ENCODE measurements at regions not wholly inside any gene's neighbourhood (a gene's known extent, or its start where the extent isn't known, plus 50 kb on each side); places are given as distances from the start of the nearest gene placed in this dataset.
"Not testable (repeated sequence)": the region's sequence is repeated elsewhere in the genome, so short reads cannot be mapped to it uniquely, and the experiment has no call there.

DNA sequence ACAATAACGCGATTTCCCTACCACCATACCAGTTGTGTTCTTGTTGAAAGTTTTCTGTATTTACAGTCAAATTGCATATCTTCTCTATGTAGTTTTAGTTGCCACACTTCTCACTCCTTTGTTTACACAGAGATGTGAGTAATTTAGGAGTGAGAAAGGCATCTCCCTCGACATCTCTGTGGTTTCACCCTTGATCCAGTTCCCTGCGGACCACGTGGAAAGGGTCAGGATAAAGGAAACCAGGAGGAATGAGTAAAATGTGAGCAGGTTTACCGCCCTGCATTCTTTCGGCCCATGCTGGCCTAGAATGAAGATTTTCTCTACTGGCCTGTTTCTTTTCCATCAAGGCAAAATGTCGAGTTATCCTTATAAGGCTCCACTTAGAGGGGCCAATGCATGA lies 83.2 kb upstream of the WIPF3 start:
- not testable (repeated sequence) for DNase-seq

DNA sequence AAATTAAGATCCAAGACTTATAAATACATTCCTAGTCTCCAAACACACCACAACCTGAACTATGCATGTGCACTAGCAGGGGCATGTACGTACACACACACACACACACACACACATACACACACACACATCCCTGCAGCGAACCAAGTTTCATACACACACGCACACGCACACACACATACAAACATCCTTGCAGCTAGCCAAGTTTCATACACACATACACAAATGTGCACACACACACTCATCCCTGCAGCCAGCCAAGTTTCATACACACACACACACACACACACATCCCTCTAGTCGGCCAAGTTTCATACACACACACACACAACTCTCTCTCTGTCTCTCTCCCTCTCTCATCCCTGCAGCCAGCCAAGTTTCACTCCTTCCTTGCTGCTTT lies 82.7 kb upstream of the WIPF3 start:
- DNase-seq, result no peak

DNA sequence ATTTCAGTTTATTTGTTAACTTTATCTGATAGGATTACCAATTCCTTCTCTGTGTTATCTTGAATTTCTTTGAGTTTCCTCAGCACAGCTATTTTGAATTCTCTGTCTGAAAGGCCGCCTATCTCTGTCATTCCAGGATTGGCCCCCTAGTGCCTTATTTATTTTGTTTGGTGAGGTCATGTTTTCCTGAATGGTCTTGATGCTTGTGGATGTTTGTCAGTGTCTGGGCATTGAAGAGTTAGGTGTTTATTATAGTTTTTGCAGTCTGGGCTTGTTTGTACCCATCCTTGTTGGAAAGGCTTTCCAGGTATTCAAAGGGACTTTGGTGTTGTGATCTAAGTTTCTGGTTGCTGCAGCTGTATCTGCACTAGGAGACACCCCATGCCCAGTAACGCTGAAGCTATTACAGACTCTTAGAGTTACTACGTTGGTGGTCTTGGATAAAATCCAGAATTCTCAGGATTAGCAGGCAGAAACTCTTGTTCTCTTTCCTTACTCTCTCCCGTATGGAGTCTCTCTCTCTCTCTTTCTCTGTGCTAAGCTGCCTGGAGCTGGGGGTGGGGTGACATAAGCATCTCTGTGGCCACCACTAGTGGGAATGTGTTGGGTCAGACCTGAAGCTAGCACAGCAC lies 76.7 kb upstream of the WIPF3 start:
- not testable (repeated sequence) for DNase-seq

DNA sequence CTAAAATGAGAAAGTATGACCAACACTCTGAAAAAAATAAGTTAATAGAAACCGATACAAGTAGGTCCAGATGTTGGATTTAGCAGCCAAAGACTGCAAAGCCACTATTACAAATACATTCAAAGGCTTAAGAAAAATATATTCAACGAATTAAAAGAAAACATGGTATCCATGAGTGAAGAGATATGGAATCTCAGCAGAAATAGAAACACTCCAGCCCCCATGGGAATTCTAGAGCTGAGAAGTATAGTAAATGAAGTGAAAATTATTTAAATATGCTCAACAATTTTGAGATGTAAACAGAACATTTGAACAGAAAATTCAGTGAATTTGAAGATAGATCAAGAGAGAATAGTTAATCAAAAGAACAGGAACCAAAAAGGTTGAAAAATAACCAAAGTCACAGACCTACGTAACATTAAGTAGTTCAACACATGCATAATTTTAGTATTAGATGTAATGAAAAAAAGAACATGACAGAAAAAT lies 72.0 kb upstream of the WIPF3 start:
- no peak for DNase-seq

DNA sequence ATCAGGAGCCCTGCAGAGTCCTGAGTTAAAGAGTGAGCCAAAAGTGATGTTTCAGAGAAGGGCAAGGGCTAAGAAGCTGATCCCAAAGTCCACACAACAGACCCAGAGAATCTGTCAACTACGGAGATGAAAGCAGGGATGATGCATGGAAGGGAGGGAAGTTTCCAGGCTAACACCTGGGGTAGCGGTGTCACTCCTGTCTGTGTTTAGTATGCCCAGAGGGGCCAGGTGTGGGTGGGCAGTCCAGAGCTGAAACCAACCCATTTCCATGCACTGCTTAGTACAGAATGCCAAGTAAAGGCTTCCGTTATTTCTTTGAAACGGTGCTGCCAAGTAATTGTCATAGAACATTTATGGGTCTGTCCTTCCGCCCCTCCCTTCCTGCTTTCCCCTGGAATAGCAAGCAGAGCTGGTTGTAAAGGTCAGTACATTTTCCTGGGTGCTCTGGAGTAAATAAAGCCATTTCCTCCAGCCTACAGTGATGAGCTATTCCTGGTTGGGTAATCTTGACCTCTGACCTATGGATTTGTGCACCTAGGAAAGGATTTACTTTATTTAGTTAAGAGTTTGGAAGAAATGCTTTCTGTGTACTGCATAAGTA lies 58.6 kb upstream of the WIPF3 start:
- not testable (repeated sequence) for DNase-seq

DNA sequence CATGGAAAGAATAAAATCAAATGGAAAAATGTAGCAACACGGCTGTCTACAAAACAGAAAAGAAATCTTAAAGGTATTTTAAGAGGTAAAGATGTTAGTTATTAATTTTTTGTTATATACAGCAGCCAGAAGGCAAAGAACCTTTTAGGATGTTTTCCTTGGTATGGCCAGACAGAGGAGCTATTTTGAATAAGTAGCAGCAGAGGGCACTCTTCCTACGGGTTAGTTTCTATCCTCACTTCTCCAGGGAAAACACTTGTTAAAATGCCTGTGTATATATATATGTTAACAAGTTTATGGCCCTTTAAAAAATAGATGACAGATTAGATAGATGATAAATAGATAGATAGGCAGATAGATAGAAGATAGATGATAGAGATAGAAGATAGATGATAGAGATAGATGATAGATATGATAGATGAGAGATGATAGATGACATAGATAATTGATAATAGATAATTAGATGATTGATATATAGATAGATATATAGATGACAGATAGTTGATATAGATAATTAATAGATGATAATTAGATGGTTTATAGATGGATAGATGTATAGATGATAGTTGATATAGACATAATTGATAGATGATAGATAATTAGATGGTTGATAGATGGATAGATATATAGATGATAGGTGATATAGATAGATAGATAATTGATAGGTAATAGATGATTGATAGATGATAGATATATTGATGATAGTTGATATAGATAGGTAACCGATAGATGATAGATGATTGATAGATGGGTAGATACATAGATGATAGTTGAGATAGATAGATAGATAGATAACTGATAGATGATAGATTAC lies 57.8 kb upstream of the WIPF3 start:
- DNase-seq, result no peak

DNA sequence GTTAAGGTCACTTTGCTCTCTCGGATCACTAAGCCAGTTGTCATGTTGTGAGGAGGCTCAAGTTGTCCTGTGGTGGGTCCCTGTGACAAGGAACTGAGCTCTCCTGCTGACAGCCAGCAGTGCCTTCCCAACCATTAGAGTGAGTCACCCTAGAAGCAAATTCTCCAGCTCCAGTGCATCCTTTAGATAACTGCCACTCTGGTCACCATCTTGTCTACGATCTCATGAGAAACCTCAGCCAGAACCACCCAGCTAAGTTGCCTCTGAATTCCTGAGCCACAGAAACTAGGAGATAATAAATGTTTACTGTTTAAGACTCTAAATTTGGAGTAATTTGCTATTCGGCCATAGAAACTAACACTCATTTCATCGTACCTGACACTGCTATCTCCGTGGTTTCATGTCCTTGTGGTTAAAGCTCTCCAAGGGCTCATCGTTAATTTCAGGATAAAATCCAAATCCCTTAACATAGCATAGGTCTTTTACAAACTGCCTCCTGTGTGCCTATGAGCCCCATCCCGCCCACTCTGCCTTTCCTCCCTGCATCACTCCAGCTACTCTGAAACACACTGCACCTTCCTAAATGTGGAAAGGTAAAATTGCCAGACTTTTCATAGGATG lies 56.5 kb upstream of the WIPF3 start:
- DNase-seq, result no peak

DNA sequence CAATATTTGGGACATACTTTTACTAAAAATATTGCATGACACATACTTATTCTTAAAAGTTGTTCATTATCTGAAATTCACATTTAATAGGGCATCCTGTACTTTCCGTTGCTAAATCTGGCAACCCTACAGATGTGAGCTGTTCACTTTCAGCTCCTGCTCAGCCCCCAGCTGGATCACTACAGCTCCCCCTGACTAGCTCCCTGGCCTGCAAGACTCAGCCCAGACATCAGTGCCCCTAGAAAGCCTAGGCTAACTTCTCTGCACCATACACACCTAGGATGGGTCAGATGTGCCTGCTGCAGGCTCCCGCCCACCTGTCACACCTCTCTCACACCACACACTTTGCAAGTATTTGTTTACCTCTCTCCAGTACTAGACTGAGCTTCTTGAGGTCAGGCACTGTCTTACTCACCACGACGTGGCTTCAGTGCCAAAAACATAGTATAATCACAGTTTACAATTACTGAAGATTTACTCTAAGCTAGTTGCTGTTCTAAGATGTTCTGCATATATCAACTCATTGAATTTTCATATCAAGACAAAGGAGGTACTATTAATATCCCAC lies 55.9 kb upstream of the WIPF3 start:
- DNase-seq, result not testable (repeated sequence)

DNA sequence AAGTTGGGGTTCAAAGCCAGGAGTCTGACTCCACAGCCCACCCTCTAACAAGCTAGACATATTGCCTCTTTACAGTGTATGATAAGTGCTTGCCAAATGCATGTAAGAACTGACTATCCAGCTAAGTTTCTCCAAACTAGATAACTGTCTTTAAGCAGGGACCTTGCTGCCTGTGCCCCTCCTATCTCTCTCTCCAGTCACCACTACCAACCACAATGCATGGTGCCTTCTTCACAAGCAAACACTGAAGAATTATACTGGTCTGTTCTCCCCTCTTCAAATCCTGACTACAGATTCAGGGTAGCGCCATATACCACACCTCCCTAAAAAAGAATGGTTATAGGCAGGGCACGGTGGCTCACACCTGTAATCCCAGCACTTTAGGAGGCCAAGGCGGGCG lies 55.3 kb upstream of the WIPF3 start:
- DNase-seq, result not testable (repeated sequence)

DNA sequence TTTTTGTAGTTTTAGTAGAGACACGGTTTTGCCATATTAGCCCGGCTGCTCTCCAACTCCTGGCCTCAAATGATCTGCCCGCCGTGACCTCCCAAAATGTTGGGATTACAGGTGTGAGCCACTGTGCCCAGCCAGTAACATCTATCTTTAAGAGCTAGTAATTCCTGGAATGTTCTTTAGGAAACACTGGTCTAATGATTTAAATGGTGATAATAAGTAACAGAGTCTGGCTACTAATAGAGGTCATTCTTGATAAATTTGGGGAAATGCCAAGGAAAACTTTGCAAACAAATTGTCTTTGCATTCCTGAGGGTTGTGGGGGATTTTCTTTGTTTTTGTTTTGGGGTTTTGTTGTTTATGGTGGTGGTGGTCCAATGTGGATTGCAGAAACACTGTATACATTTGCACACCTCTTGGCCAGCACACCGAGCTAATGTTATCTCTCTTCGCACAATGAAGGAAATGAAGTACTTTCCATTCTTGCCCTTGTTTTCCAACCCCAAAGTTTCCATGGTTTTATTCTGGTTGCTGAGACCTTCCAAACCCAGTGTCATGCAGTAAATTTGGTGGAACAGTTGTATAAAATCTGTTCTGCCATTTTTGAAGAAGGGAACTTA lies 51.3 kb upstream of the WIPF3 start:
- DNase-seq, result no peak
